Skin epidermis (tissue), 12 donors: ENCODE measurements at regions not wholly inside any gene's neighbourhood (a gene's known extent, or its start where the extent isn't known, plus 50 kb on each side); places are given as distances from the start of the nearest gene placed in this dataset.
A peak's percentile ranks its signal among the peaks of the same experiment; 100 is the strongest.

Experiments used
- H3K27ac ChIP-seq, 21 experiments: fragments of 200-600 bp; sonication (generic) in 11 of 21; one replicate each; pipeline ENCODE4 v1.5.0; 2020; ENCODE audit warnings: mild to moderate bottlenecking in 3 of 21, inconsistent platforms in 2 of 21, moderate library complexity in 2 of 21
- H3K4me3 ChIP-seq, 7 experiments: fragments of 200-600 bp; sonication (generic) in 2 of 7; one replicate each; pipeline ENCODE4 v1.5.0; 2020; ENCODE audit warnings: inconsistent platforms in 2 of 7, mild to moderate bottlenecking in 2 of 7, moderate library complexity in 1 of 7

DNA sequence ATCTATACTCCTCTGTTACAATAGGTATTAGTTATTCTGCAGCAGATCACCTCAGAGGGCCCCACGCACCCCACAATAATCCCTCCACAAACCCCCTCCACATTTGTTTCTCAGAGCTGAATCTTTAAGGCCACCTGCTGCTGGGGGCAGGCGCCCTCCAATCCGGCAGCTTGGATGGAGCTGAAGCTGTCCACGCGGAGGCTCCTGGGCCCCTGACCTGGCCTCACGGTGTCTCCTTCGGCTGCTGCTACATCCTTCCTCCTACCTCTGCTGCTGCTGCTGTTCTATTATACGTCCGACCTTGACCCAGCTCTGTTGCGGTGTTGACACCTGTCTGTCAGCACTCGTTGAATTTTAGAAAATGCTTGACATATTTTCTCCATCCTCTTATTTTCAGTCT is 430.2 kb upstream of the ZFP42 start:
- no peak overlapping the region for H3K27ac ChIP-seq
- no peak overlapping the region for H3K4me3 ChIP-seq

GRCh38 chr4:187569871-187570270 is 425.7 kb upstream of the ZFP42 start:
- Histone ChIP-seq H3K4me3 (no peak overlapping the region), H3K27ac (no peak overlapping the region)

GRCh38 chr4:187575706-187576105 is 419.9 kb upstream of the ZFP42 start:
- Histone ChIP-seq H3K27ac (no peak overlapping the region), H3K4me3 (no peak overlapping the region)

DNA sequence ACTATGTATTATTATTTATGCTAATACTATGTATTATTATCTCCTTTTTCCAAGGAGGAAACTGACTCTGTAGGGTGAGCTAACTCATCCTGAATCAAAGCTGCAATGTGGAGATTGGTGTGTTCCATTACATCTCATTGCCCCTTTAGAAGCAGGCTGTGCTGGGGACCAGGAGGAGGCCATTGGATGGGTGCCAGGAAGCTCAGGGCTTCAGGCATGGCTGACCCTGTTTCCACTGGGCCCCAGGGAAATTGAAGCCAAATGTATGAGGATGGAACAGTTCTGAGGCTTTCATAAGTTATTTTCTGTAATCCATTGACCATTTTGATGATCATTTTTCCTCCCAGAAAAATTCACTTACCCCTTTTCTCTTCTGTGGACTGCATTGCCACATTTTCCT is 418.8 kb upstream of the ZFP42 start:
- Histone ChIP-seq H3K27ac (no peak overlapping the region), H3K4me3 (no peak overlapping the region)

DNA sequence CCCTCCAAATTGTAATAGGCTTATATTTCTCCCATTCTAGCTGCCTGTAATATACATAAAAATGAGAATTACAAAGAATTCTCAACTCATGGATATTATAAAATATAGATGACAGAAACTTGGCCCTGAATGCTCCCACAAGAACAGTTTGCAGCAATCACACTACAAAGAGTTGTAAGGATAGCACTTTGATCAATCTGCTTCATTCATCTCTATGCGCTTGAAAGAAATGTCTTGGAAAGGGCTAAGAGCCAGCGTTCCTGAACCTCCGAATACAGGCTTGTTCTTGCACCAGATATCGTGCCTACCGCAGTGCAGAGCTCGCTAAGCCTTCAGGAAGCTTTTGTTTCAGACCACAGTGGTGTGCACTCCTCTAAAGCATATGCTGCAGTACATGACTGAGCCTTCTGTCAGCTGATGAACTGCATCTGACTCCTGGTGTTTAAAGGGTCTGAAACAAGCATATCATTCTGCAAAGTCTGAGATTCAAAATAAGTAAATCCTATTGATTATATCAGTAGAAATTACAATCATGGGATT is 417.6 kb upstream of the ZFP42 start:
- H3K27ac ChIP-seq = no peak overlapping the region

DNA sequence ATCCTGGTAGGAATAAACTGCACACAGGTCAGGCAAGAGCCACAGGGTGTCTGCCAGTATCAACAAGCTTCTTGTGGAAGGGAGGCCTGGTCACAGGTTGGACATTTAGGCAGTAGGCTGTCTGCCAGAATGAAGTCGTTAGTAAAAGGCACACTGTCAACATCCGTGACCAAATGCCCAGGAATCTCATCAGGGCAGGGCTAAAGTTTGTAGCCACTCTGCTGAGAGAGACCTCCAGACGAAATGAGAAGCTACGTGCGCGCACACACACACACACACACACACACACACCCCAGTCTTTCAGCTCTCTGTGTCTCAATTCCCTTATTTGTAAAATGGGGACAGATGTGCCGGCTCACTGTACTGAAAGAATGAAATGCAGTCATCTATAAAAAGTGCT is 408.7 kb upstream of the ZFP42 start:
- no peak overlapping the region for H3K4me3 ChIP-seq
- H3K27ac ChIP-seq = no peak overlapping the region

More for the DNA sequence above, 417.6 kb upstream of the ZFP42 start:
- H3K4me3 ChIP-seq = no peak overlapping the region

- Histone ChIP-seq H3K4me3 (no peak overlapping the region), H3K27ac (no peak overlapping the region)
These were observed 397.4 kb upstream of the ZFP42 start for GRCh38 chr4:187598196-187598595.

- peak overlapping the region in 7 of 21 experiments; percentile 17 to 78 (median 65) for H3K27ac ChIP-seq
- no peak overlapping the region for H3K4me3 ChIP-seq
These were observed 393.1 kb upstream of the ZFP42 start for GRCh38 chr4:187602339-187603092.

GRCh38 chr4:187603093-187604025 is 392.2 kb upstream of the ZFP42 start:
- H3K27ac ChIP-seq = peak overlapping the region in 4 of 21 experiments; percentile 21 to 78 (median 57)
- no peak overlapping the region for H3K4me3 ChIP-seq

DNA sequence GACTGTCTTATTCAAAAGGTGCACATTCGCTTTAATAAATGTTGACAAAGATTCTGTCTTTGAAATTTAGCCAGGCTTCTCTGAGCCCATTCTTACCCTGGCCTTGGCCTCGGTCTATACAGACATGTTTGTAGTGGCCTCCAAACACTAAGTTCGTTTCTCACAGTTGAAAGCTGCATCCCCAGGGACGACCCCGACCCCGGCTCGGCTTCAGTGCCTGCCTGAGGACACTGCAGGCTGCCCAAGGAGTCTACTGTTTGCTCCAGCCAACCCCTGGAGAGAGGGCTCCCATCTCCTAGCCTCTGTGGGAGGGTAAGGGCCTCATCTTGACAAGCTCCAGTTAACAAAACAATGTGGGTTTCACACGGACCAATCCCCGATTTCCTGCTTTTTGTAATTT is 390.6 kb upstream of the ZFP42 start:
- H3K4me3 ChIP-seq = no peak overlapping the region
- H3K27ac ChIP-seq = peak overlapping the region in 1 of 21 experiments; percentile 9

DNA sequence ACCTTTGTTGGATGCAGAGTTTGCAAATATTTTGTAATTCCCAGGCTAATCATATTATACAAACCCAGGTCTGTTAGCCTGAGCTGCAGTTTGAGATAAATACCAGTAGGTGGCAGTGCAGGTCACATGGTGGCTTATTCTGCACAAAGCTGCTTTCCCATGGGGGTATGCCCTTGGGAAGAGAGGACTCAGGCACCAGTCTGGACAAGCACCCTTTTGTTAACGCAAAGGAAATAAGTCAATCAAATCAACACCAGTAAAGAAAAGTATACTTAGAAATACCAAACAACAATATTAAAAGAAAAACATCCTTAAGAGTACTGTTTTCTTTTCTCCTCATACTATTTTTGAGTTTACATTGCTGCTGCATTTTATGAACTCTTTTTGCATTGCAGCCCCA is 389.0 kb upstream of the ZFP42 start:
- H3K27ac ChIP-seq = no peak overlapping the region
- no peak overlapping the region for H3K4me3 ChIP-seq

GRCh38 chr4:187608001-187608421 is 387.6 kb upstream of the ZFP42 start:
- H3K4me3 ChIP-seq = no peak overlapping the region
- no peak overlapping the region for H3K27ac ChIP-seq

GRCh38 chr4:187612301-187612700 is 383.3 kb upstream of the ZFP42 start:
- H3K4me3 ChIP-seq = no peak overlapping the region
- no peak overlapping the region for H3K27ac ChIP-seq

DNA sequence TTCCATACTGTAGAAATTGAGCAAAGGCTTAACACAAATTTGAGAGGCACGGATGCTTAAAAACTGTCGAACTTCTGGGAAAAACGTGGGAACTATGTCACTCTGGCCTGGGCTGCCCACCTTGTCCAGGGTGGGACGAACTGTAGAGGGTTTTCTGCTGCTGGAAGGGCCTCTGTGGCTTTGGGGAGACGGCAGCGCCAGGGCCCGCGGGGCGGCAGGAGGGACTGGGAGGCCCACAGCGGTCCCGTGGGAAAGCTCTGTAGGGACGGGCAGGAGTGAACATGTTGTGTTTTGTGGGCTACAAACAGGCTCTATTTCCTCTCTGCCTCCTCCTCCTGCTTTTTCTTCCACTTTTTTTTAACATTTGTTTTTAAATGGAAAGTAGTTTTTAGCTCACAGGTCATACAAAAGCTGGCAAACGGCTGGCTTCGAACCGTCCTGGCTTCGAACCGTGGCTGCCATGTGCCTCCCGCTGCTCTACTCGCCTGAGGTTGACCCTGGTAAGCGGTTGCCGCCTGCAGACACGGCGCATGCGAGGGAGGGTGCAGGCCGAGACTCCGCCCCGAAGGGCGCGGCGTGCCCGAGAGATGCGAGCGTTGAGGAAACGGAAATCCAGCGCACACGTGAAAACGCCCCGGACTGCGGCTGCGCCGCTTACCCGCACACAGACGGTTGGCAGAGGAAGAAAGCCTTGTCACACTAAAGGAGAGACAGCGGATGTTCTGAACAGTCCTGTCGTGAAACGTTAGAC is 382.3 kb upstream of the ZFP42 start:
- H3K4me3 ChIP-seq = no peak overlapping the region

GRCh38 chr4:187615972-187616371 is 379.6 kb upstream of the ZFP42 start:
- no peak overlapping the region for H3K27ac ChIP-seq
- no peak overlapping the region for H3K4me3 ChIP-seq

More for the DNA sequence above, 382.3 kb upstream of the ZFP42 start:
- H3K27ac ChIP-seq = no peak overlapping the region

DNA sequence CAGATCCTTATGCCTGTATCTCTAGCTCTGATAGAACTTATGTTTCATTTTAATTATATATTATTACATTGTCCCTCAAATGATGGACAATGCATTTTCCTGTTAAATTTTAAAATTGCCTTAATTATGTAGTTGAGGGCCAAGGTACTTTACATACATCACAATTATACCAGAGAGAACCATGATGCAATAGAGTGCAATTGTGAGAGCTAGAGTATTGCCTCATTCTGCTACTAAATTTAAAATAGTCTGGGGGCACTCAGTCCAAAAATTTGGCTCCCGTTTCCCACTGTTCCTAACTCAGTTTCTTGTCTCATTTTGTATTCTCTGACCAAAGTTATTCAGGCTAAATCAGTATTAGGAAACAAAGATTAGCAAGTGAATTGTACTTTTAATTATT is 378.5 kb upstream of the ZFP42 start:
- H3K4me3 ChIP-seq = no peak overlapping the region
- H3K27ac ChIP-seq = no peak overlapping the region

DNA sequence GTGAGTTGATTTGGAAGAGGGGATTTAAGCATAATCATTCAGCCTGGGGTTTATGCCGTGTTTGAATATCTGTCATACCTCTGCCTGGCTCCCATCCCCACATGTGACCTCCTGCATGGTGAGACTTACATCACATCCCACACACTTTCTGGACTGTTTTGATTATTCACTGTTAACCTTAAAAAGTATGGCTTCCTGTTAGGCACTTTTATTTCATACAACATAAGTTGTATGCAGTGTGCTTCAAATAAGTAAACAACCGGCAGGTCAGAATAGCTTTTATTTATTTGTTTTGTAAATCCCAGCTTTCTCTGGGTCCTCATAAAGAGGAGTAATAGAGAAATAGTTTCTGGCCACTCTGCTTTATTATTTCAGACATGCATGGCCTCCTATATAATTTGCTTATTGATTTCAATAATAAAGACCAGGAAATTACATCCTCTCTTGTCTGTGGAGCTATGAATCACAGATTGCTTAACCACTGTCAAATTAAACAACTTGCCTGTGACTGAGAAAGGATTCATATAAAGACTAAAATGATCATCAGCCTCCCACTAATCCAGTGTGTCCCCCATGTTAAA is 376.8 kb upstream of the ZFP42 start:
- Histone ChIP-seq H3K27ac (peak overlapping the region in 2 of 21 experiments; percentile 11 to 26), H3K4me3 (no peak overlapping the region)

- no peak overlapping the region for H3K4me3 ChIP-seq
- peak overlapping the region in 2 of 21 experiments; percentile 11 to 26 for H3K27ac ChIP-seq
These were observed 376.3 kb upstream of the ZFP42 start for GRCh38 chr4:187619319-187619718.

GRCh38 chr4:187632260-187632995 is 363.1 kb upstream of the ZFP42 start:
- Histone ChIP-seq H3K27ac (no peak overlapping the region), H3K4me3 (no peak overlapping the region)
